ENCODE measurements at regions not wholly inside any gene's neighbourhood (a gene's known extent, or its start where the extent isn't known, plus 50 kb on each side); places are given as distances from the start of the nearest gene placed in this dataset.
A peak's percentile ranks its signal among the peaks of the same experiment; 100 is the strongest.

GRCh38 chr4:32684160-32684559 lies 1964.0 kb downstream of the PCDH7 start (continued):
- TF ChIP-seq EP300 (IDR thresholded peaks at IDR 0.05; ENCODE audit: borderline replicate concordance in 1 of 2, low read depth in 2 of 2, low read length in 2 of 2) (peak in 1 of 2 experiments; percentile 82; a peak in 2 of 3 replicates), JUND (IDR thresholded peaks at IDR 0.05; ENCODE audit: low read length) (0 out of 2 replicates have a peak, but pooled peaks have one; percentile 24), YY1 (IDR thresholded peaks at IDR 0.05; ENCODE audit: low read depth, low read length) (no peak), JUN (IDR thresholded peaks at IDR 0.05; ENCODE audit: low read depth, low read length) (no peak), GTF2F1 (IDR thresholded peaks at IDR 0.05; ENCODE audit: borderline replicate concordance, low read depth, low read length) (no peak), MAX (IDR thresholded peaks at IDR 0.05) (no peak), NANOG (IDR thresholded peaks at IDR 0.05; ENCODE audit: insufficient read depth, low read depth, low read length, poor library complexity, severe bottlenecking) (peak; percentile 94), HDAC2 (IDR thresholded peaks at IDR 0.05; ENCODE audit: borderline replicate concordance in 1 of 2, low read depth in 2 of 2, low read length in 2 of 2) (no peak), EGR1 (IDR thresholded peaks at IDR 0.05; ENCODE audit: borderline replicate concordance, low read depth, low read length) (no peak), TAF1 (IDR thresholded peaks at IDR 0.05; ENCODE audit: low read depth, low read length) (no peak), TBP (IDR thresholded peaks at IDR 0.05; ENCODE audit: low read depth, low read length) (no peak), CBX8 (IDR thresholded peaks at IDR 0.05; ENCODE audit: borderline replicate concordance, low read depth, low read length) (no peak), BACH1 (IDR thresholded peaks at IDR 0.05; ENCODE audit: low read length) (no peak)
